Keratinocyte (primary cell): ENCODE measurements at regions not wholly inside any gene's neighbourhood (a gene's known extent, or its start where the extent isn't known, plus 50 kb on each side); places are given as distances from the start of the nearest gene placed in this dataset.
A peak's percentile ranks its signal among the peaks of the same experiment; 100 is the strongest.

Experiments used
- CTCF ChIP-seq, 3 experiments: IDR thresholded peaks in 1 of 3; conservative IDR thresholded peaks in 1 of 3; optimal IDR thresholded peaks in 1 of 3; 2 replicates in 2 of 3; 3 replicates in 1 of 3; pipeline versions ENCODE3 to v1.5.1; 2011; ENCODE audit warnings: low read length in 3 of 3, mild to moderate bottlenecking in 3 of 3, moderate library complexity in 2 of 3, control low read depth in 1 of 3, inconsistent platforms in 1 of 3; ENCODE audit not compliant: insufficient read depth in 2 of 3; ENCODE audit errors: extremely low read depth in 1 of 3
- EZH2 ChIP-seq: IDR thresholded peaks from one replicate; pipeline ENCODE4 v1.6.1; 2012; ENCODE audit warnings: inconsistent platforms, mild to moderate bottlenecking, low read length, moderate library complexity

- TF ChIP-seq CTCF (optimal IDR thresholded peaks at IDR 0.05 in 1 of 3, IDR thresholded peaks at IDR 0.05 in 1 of 3, conservative IDR thresholded peaks at IDR 0.05 in 1 of 3; ENCODE audit: extremely low read depth in 1 of 3, insufficient read depth in 2 of 3, low read length in 3 of 3) = peak in 2 of 3 experiments; percentile 43 to 67
- TF ChIP-seq EZH2 = no peak
Observed at GRCh38 chr12:19757317-19757877, 318.1 kb downstream of the AEBP2 start.
